GM12891 (cell line): ENCODE measurements at regions not wholly inside any gene's neighbourhood (a gene's known extent, or its start where the extent isn't known, plus 50 kb on each side); places are given as distances from the start of the nearest gene placed in this dataset.

Source experiments
- PAX5 ChIP-seq: IDR thresholded peaks from 2 replicates; pipeline ENCODE4 v1.6.1; 2011; ENCODE audit warnings: low read length, moderate library complexity, mild to moderate bottlenecking; ENCODE audit not compliant: insufficient read depth, severe bottlenecking
- POLR2A ChIP-seq: IDR thresholded peaks from 2 replicates; pipeline ENCODE4 v1.6.1; 2011; ENCODE audit warnings: low read depth, low read length, control low read depth
- POLR2AphosphoS5 ChIP-seq: IDR thresholded peaks from 2 replicates; pipeline ENCODE4 v1.6.1; 2011; ENCODE audit warnings: low read depth, low read length, control low read depth
- POU2F2 ChIP-seq: IDR thresholded peaks from 2 replicates; pipeline ENCODE4 v1.6.1; 2011; ENCODE audit warnings: low read depth, mild to moderate bottlenecking, control low read depth, low read length, moderate library complexity
- SPI1 ChIP-seq: IDR thresholded peaks from 2 replicates; pipeline ENCODE4 v1.6.1; 2011; ENCODE audit warnings: low read depth, low read length, control low read depth
- TAF1 ChIP-seq: IDR thresholded peaks from 2 replicates; pipeline ENCODE4 v1.6.1; 2011; ENCODE audit warnings: low read depth, low read length, control low read depth

DNA sequence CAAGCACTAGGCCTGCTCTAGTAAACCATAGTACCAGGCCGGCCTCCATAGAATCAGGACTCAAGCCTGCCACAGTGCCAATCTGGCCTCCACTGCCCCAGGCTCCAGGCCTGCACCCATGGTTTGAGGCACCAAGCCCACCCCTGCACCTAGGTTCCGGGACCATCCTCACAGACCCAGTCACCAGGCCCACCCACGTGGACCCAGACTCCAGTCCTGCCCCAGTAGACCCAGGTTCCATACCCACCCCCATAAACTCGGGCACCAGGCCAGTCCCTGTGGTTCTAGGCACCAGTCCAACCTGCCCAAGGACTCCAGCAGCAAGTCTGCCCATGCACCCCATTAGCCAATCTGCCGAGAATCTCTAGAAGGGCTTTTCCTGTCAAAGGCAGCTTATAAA is 501.8 kb upstream of the TMPO start:
- no peak for TF ChIP-seq POLR2A
- TF ChIP-seq TAF1, result no peak
- TF ChIP-seq POLR2AphosphoS5, result no peak
- TF ChIP-seq POU2F2, result no peak
- TF ChIP-seq PAX5, result no peak
- no peak for TF ChIP-seq SPI1
